SK-N-MC (cell line): ENCODE measurements at regions not wholly inside any gene's neighbourhood (a gene's known extent, or its start where the extent isn't known, plus 50 kb on each side); places are given as distances from the start of the nearest gene placed in this dataset.

Source experiments
- EZH2 ChIP-seq: fragments of 200-600 bp; sonication (generic); IDR thresholded peaks from one replicate; pipeline ENCODE4 v1.6.1; 2017; ENCODE audit warnings: antibody characterized with exemption
- POLR2AphosphoS5 ChIP-seq: IDR thresholded peaks from 2 replicates; pipeline ENCODE4 v1.6.1; 2012; ENCODE audit warnings: mild to moderate bottlenecking, low read depth, low read length, borderline replicate concordance

DNA sequence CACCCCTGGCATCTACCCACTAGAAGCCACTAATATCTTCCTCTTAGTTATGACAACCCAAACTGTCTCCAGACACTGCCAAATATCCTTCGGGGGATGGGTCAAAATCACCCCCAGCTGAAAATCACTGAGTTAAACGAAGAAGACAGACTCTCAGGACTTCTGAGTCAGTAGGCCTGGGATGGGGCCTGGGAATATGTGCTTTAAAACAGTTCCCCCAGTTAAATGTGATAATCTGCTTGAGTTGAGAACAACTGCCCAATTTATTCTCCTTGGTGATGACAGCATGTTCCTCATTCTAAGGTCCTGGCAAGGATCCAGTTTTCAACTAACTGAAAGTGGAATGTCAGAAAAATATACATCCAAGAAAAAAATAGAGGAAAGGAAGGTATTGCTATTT lies 52.4 kb downstream of the CBLL2 start:
- no peak for TF ChIP-seq POLR2AphosphoS5
- no peak for TF ChIP-seq EZH2
